GM18909 (cell line): ENCODE measurements at regions not wholly inside any gene's neighbourhood (a gene's known extent, or its start where the extent isn't known, plus 50 kb on each side); places are given as distances from the start of the nearest gene placed in this dataset.

ENCODE experiments used
- ATAC-seq: cut with Tn5 transposase; IDR thresholded peaks from one replicate; pipeline ENCODE4 v1.9.1; 2021; ENCODE audit warnings: mild to moderate bottlenecking; ENCODE audit not compliant: unreplicated experiment, poor library complexity

DNA sequence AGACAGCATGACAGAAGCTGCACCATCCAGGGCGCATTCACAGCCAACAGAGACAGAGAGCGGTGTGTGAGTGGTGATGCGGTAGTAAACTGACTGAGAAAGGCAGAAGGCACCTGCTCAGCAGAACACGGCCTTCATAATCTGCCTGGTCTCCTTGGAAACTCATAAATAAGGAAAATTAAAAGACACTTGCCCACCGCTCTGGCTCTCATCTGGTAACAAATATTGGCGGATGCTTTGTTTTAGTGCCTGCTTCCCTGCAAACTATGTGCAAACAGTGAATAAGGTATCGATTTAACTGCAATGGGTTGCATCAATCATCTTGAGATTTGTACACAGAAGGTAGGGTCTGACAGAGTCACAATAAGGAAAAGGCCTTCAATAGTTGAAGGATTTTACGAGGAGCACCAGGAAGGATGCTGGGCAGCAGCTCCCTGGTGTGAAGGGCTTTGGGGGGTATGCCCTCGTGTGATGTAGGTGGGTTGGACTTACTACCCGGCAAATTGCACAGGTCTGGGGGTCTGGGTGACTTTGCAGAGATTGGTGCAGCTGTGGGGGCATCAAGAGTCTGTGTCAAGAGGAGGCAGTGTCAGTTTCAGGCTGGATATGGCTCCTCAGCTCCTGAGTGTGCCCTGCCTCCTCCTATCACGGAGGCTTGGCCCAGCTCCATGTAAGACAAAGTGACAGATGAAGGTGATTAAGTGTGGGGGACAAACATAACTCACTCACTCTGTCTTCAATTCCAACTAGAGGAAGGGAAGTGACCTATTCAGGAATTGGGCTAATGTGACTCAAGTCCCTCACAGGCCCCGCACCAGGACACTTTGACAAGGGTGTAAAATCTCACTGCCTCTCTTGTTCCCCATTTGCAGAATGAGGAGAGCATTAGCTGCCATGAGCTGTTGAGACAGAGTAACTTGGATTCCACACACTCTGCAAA, 166.7 kb downstream of the ICE1 start:
- no peak for ATAC-seq

- ATAC-seq, result no peak
Measured at GRCh38 chr5:5588386-5588785, 165.9 kb downstream of the ICE1 start.

GRCh38 chr5:5587474-5587873, 165.0 kb downstream of the ICE1 start:
- no peak for ATAC-seq

- ATAC-seq, result no peak
Measured at GRCh38 chr5:5586721-5587120, 164.2 kb downstream of the ICE1 start.

GRCh38 chr5:5585751-5586341, 163.4 kb downstream of the ICE1 start:
- no peak for ATAC-seq

DNA sequence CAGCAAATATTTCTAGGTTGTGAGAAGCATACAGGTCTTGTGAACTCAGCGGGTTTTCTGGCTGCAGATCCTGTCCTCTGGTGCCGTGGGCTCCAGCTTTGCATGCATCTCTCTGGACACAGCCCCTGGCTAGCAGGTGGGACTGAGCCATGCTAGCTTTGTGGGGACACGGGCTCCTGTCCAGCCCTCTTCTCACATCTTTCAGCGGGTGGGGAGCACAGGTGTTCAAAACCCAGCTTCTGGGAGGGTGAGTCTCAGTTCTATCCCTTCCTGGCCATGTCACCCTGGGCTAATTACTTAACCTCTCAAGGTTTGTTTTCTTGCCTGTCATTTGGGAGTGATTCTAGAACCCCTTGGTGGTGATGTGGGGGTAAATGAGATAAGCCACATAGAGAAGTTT, 162.3 kb downstream of the ICE1 start:
- no peak for ATAC-seq

- no peak for ATAC-seq
Measured at GRCh38 chr5:5584236-5584745, 161.8 kb downstream of the ICE1 start.

- ATAC-seq, result no peak
Measured at GRCh38 chr5:5583832-5584231, 161.4 kb downstream of the ICE1 start.

DNA sequence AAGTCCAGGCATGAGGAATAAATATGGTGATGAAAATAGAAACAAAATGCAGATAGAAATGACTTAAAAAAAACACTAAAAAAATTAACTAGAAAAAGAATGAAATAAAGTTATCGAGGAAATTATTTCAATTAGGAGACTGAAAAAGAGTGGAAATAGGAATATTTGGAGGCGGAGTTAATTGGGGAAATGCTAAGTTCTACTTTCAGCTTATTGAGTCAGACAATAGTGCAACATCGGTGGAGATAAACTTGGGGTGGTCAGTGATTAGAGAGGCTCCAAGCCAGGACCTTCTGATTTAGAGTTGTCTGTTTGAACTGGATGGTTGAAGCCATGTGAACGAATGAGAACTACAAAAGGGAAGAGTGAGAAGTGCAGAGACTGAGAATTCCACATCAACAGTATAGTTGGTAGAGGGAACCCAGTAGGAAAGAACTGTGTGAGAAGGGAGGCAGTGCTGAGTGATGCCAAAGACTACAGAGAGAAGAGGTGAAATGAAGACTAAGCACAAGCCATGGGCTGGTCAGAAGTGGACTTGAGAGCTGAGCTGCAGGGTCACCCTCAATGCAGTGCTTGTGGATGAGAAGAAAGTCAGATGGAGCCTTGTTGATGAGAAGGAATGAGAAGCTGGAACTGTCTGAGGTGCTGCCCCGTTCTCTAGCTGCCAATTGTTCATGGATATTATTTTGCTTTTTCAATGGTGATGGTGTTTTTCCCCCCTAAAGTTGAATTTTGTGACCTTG, 160.7 kb downstream of the ICE1 start:
- no peak for ATAC-seq

DNA sequence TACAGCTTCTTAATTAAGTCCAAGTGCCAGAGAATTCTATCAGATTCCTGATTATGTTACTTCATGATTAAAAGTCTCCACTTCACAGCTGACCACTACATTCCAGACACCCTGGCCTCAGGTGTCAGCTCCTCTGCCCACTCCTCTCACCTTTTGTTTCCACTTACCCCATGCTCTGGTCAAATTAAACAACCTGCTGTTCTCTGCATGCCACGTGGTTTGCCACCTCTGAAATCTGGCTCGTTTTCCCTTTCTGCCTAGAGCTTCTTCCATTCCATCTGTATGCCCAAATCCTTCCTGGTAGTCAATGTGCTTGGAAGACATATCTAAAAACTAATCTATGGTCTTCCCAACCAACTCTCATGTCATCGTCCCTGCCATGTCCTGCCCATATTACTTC, 158.6 kb downstream of the ICE1 start:
- ATAC-seq, result no peak

GRCh38 chr5:5576744-5577143, 154.3 kb downstream of the ICE1 start:
- ATAC-seq, result no peak

- no peak for ATAC-seq
Measured at GRCh38 chr5:5575461-5575860, 153.0 kb downstream of the ICE1 start.

GRCh38 chr5:5573798-5574380, 151.4 kb downstream of the ICE1 start:
- ATAC-seq, result no peak

DNA sequence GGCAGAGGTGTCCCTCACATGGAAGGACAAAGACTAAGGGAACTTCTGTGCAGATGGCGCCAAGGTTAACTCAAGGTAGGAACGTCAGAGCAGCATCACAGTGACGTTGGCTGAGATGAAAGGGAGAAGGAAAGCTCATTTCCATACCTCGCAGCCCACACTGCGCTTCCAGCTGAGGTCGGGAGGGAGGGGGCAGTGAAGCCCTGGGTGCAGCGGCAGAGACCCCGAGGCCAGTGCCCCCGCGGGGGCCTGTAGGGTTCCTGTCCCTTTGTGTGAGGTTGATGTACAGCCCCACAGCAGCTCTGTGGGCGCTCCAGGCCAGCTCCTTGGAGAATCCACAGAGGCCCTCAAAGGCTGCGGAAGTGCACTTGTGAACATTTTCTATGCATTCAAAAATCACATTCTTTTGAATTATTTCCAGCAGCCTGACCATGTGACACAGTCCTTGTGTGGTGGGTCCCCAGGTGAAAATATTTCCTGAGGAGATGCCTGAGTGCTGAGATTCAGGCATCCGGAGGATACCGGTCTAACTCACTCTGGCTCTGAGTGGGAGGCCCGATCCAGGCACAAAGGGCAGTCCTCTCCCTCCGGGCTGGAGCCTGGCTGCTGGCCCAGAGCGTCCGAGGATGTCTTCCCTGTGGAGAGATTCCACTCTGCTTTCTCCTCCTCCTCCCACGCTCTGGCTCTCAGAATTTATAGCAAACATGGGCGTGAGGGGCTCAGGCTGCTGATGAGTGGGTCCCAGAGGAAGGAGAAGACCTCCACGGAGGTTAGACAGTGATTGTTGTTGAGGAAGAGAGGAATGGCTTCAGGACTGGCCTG, 150.7 kb downstream of the ICE1 start:
- no peak for ATAC-seq

- no peak for ATAC-seq
Measured at GRCh38 chr5:5572010-5572865, 149.8 kb downstream of the ICE1 start.

- ATAC-seq, result no peak
Measured at GRCh38 chr5:5570646-5571045, 148.2 kb downstream of the ICE1 start.

GRCh38 chr5:5564898-5565297, 142.4 kb downstream of the ICE1 start:
- no peak for ATAC-seq

DNA sequence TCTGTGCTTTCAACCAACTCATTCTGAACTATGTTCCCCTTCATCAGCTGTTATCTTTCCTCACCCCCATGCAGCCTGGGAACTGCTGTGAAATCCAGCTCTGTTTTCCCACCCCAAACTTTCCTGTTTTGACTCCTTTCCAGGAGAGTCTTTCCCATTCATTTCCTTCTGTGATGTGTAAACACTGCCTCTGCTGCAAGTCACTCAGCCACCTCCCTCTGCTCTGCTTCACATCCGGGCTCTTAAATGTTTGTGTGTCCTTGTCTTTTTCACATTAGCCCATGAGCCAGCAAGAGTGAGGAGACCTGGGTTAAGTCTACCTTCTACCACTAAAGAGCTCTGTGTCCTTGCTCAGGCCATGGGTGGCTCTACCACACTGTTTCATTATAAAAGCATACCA, 137.5 kb downstream of the ICE1 start:
- no peak for ATAC-seq
